GM12891 (cell line): ENCODE measurements at regions not wholly inside any gene's neighbourhood (a gene's known extent, or its start where the extent isn't known, plus 50 kb on each side); places are given as distances from the start of the nearest gene placed in this dataset.

Experiments used
- POLR2A ChIP-seq: IDR thresholded peaks from 2 replicates; pipeline ENCODE4 v1.6.1; 2011; ENCODE audit warnings: low read depth, low read length, control low read depth
- TAF1 ChIP-seq: IDR thresholded peaks from 2 replicates; pipeline ENCODE4 v1.6.1; 2011; ENCODE audit warnings: low read depth, low read length, control low read depth

DNA sequence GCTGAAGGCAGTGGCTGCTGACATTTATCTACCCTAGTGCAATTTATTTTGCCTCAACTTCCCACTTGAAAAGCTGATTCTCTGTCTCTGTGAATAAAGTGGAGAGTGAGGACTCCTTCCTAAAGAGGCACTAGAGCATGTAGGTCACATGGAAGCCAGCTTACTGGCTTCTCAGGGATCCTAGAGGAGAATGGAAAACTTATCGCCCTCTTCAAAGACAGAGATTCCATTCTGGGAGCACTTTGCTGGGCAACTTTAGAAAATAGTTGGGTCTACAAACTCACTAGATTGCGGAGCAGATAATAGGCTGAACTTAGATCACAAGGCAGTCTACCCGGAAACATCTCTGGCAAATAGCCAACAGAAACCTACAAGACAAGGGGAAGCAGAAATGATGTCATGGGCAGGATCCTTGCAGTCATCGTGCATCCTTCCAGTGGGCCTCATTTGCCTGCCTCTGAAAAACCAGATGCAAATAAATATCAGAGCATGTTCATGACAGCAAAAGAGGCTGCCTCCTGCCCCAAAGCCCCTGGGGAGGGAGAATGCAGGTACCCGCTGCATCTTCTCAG lies 104.8 kb upstream of the BARHL2 start:
- TF ChIP-seq POLR2A (no peak), TAF1 (no peak)
